ENCODE measurements at regions not wholly inside any gene's neighbourhood (a gene's known extent, or its start where the extent isn't known, plus 50 kb on each side); places are given as distances from the start of the nearest gene placed in this dataset.

- H3K79me2 ChIP-seq (ENCODE audit: insufficient read depth, low read depth, low read length), result no peaks in the 10 kb centered on the region
- no peak overlapping the region for H3K4me3 ChIP-seq (ENCODE audit: low read depth, low read length, poor library complexity, severe bottlenecking)
- no peaks in the 10 kb centered on the region for H3K9me3 ChIP-seq (ENCODE audit: low read length)
- BruUV-seq (replicated peaks), result no TSS peak
- ChIA-PET POLR2A (interaction anchor here (0.7 kb wide), 1 partner anchor 575 kb away, joined by 3 read pairs; no protein-coding TSS in a partner anchor), CTCF (ENCODE audit: unreplicated experiment) (no interaction called here)
- no peaks in the 10 kb centered on the region for H3K36me3 ChIP-seq (ENCODE audit: insufficient read depth, low read length)
- no peaks in the 10 kb centered on the region for H4K20me1 ChIP-seq (ENCODE audit: insufficient read depth, low read length)
- DNase-seq (ENCODE audit: low spot score), result no peak
- H2AFZ ChIP-seq (ENCODE audit: low read length), result no peak overlapping the region
- H3K9me2 ChIP-seq (ENCODE audit: insufficient read depth, low read length), result no peaks in the 10 kb centered on the region
- H3K4me1 ChIP-seq (ENCODE audit: insufficient read depth, low read length, poor library complexity, severe bottlenecking), result no peaks in the 10 kb centered on the region
- TF ChIP-seq EZH2phosphoT487 (IDR thresholded peaks at IDR 0.05; ENCODE audit: borderline replicate concordance, low read depth, low read length), result no peak
- TF ChIP-seq, protein P1, sequence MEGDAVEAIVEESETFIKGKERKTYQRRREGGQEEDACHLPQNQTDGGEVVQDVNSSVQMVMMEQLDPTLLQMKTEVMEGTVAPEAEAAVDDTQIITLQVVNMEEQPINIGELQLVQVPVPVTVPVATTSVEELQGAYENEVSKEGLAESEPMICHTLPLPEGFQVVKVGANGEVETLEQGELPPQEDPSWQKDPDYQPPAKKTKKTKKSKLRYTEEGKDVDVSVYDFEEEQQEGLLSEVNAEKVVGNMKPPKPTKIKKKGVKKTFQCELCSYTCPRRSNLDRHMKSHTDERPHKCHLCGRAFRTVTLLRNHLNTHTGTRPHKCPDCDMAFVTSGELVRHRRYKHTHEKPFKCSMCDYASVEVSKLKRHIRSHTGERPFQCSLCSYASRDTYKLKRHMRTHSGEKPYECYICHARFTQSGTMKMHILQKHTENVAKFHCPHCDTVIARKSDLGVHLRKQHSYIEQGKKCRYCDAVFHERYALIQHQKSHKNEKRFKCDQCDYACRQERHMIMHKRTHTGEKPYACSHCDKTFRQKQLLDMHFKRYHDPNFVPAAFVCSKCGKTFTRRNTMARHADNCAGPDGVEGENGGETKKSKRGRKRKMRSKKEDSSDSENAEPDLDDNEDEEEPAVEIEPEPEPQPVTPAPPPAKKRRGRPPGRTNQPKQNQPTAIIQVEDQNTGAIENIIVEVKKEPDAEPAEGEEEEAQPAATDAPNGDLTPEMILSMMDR (conservative IDR thresholded peaks at IDR 0.05; ENCODE audit: low read length), result no peak
- H3K4me2 ChIP-seq (ENCODE audit: low read length), result no peak overlapping the region
- intact Hi-C loops (cut with micrococcal nuclease; ENCODE audit: unreplicated experiment), result no loop called here
- H3K27ac ChIP-seq (ENCODE audit: low read depth, low read length, poor library complexity, severe bottlenecking), result no peak overlapping the region
These were observed 1021.7 kb downstream of the NR2F1-AS1 start for GRCh38 chr5:92559331-92559730.

GRCh38 chr5:92556747-92557146, 1024.3 kb downstream of the NR2F1-AS1 start:
- Histone ChIP-seq H3K79me2 (ENCODE audit: insufficient read depth, low read depth, low read length) (no peaks in the 10 kb centered on the region), H4K20me1 (ENCODE audit: insufficient read depth, low read length) (no peaks in the 10 kb centered on the region), H2AFZ (ENCODE audit: low read length) (no peak overlapping the region), H3K9me2 (ENCODE audit: insufficient read depth, low read length) (no peaks in the 10 kb centered on the region), H3K9me3 (ENCODE audit: low read length) (no peaks in the 10 kb centered on the region), H3K27ac (ENCODE audit: low read depth, low read length, poor library complexity, severe bottlenecking) (no peak overlapping the region), H3K4me2 (ENCODE audit: low read length) (no peak overlapping the region), H3K4me1 (ENCODE audit: insufficient read depth, low read length, poor library complexity, severe bottlenecking) (no peaks in the 10 kb centered on the region), H3K4me3 (ENCODE audit: low read depth, low read length, poor library complexity, severe bottlenecking) (no peak overlapping the region), H3K36me3 (ENCODE audit: insufficient read depth, low read length) (no peaks in the 10 kb centered on the region)
- DNase-seq (ENCODE audit: low spot score), result no peak
- TF ChIP-seq EZH2phosphoT487 (IDR thresholded peaks at IDR 0.05; ENCODE audit: borderline replicate concordance, low read depth, low read length), result no peak
- TF ChIP-seq, protein P1 (conservative IDR thresholded peaks at IDR 0.05; ENCODE audit: low read length), result no peak
- POLR2A ChIA-PET, result no interaction called here
- CTCF ChIA-PET (ENCODE audit: unreplicated experiment), result no interaction called here
- BruUV-seq (replicated peaks), result no TSS peak
- intact Hi-C loops (cut with micrococcal nuclease; ENCODE audit: unreplicated experiment), result no loop called here

GRCh38 chr5:92554447-92555085, 1026.5 kb downstream of the NR2F1-AS1 start:
- H4K20me1 ChIP-seq (ENCODE audit: insufficient read depth, low read length), result no peaks in the 10 kb centered on the region
- H3K36me3 ChIP-seq (ENCODE audit: insufficient read depth, low read length), result no peaks in the 10 kb centered on the region
- no peak for DNase-seq (ENCODE audit: low spot score)
- H3K9me2 ChIP-seq (ENCODE audit: insufficient read depth, low read length), result no peaks in the 10 kb centered on the region
- no peak overlapping the region for H2AFZ ChIP-seq (ENCODE audit: low read length)
- intact Hi-C loops (cut with micrococcal nuclease; ENCODE audit: unreplicated experiment), result no loop called here
- CTCF ChIA-PET (ENCODE audit: unreplicated experiment), result no interaction called here
- TF ChIP-seq, protein P1 (conservative IDR thresholded peaks at IDR 0.05; ENCODE audit: low read length), result no peak
- TF ChIP-seq EZH2phosphoT487 (IDR thresholded peaks at IDR 0.05; ENCODE audit: borderline replicate concordance, low read depth, low read length), result no peak
- no peaks in the 10 kb centered on the region for H3K79me2 ChIP-seq (ENCODE audit: insufficient read depth, low read depth, low read length)
- no peak overlapping the region for H3K4me2 ChIP-seq (ENCODE audit: low read length)
- H3K9me3 ChIP-seq (ENCODE audit: low read length), result no peaks in the 10 kb centered on the region
- H3K27ac ChIP-seq (ENCODE audit: low read depth, low read length, poor library complexity, severe bottlenecking), result no peak overlapping the region
- no TSS peak for BruUV-seq (replicated peaks)
- no peak overlapping the region for H3K4me3 ChIP-seq (ENCODE audit: low read depth, low read length, poor library complexity, severe bottlenecking)
- POLR2A ChIA-PET, result no interaction called here
- H3K4me1 ChIP-seq (ENCODE audit: insufficient read depth, low read length, poor library complexity, severe bottlenecking), result no peaks in the 10 kb centered on the region

All from OCI-LY7 (cell line).